GM18508 (cell line): ENCODE measurements at regions not wholly inside any gene's neighbourhood (a gene's known extent, or its start where the extent isn't known, plus 50 kb on each side); places are given as distances from the start of the nearest gene placed in this dataset.

Experiments
- ATAC-seq: cut with Tn5 transposase; IDR thresholded peaks from one replicate; pipeline ENCODE4 v1.9.1; 2021; ENCODE audit warnings: moderate number of reproducible peaks; ENCODE audit not compliant: insufficient read depth, unreplicated experiment

DNA sequence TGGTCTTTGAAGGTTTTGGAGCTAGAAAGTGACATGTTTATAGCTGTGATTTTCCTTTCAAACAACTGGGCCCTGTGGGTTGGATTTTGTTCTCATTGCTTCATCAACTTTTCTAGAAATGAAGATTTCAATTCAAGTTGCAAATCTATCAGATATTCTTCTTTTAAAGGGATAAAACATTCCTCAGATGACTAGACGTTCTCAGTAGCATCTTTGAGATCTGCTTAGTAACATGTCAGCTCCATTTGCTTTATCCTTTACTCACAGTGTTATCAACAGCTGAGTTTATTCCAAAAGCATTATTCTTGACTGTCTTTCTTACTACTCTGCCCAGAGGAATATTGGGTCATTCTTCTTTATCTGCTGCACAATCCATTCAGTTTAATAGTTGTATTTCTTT, 108.2 kb upstream of the GIMD1 start:
- ATAC-seq: no peak

DNA sequence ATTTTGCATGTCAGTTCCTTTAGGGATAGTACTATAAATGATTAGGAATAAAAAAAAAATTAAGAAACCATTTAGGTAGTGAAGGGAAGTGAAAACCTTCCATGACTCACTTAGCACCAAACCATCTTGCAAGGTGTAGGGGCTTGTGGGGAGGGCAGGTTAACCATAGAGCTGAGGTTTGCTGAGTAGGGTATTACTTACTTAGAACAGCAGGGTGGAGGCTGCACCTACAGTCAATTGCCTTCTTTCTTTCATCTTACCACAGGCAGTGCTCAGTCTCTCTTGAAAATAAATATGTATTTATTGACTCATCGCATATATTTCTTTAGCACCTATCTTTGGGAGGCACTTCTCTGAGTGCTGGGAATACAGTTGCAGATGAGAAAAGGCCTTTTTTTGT, 104.9 kb upstream of the GIMD1 start:
- no peak for ATAC-seq

DNA sequence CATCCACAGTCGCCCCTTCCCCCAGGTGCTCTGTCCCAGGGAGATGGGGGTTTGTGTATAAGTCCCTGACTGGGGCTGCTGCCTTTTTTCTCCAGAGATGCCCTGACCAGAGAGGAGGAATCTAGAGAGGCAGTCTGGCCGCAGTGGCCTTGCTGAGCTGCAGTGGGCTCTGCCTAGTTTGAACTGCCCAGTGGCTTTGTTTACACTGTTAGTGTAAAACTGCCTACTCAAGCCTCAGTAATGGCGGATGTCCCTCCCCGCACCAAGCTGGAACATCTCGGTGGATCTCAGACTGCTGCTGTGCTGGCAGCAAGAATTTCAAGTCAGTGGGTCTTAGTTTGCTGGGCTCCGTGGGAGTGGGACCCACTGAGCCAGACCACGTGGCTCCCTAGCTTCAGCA, 102.6 kb upstream of the GIMD1 start:
- no peak for ATAC-seq

DNA sequence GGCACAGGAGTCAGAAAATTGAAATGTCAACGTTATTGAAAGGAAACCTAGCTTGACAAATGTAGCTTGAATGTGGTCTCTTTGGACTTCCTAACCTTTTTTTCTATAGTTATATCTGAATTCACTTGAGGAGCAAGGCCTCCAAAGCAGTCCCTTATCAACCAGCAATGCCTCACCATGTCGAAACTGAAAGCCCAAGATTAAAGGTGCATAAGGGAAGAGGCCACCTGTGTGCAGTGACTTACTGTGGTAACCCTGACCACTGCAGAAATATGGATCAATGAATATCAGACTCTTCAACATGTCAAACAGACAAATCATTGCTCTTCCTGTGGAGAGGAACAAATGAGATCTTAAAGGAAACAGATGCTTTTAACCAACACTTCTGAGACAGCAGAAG, 95.0 kb upstream of the GIMD1 start:
- no peak for ATAC-seq

DNA sequence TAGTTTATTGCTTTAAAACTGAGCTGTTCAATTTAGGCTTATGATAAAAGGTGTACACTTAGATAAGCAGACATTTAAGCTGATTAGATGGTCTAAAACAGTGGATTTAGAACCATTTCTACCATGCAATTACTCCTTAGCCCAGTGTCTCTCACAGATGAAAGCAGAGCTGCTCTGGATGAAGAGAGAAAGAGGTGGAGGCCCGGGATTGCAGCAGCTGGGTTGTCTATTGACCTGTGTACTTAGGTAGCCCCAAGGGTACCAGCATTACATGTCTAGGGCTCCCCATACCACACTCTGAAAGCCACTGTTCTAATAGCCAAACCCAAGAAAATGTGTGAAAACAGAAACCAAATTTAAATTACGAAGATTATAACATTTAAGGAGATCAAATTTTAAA, 86.0 kb upstream of the GIMD1 start:
- ATAC-seq: no peak

DNA sequence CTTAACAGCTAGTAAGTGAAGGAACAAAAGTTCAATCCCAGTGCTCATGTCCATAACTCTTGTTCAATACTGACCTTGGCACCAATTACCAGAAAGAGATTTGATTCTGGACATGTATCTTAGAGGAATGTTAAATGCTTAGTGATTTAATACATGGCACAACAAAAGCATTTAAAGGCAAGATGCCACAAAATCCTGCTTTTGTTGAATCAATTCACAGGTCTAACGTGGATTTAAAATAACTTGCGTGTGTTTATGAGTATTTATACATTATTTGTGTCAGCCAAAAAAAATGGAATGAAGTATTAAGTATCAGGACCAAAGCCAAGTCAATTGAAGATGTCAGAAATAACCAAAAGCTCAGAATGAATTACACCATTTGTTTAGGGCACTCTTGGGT, 85.4 kb upstream of the GIMD1 start:
- ATAC-seq: no peak

DNA sequence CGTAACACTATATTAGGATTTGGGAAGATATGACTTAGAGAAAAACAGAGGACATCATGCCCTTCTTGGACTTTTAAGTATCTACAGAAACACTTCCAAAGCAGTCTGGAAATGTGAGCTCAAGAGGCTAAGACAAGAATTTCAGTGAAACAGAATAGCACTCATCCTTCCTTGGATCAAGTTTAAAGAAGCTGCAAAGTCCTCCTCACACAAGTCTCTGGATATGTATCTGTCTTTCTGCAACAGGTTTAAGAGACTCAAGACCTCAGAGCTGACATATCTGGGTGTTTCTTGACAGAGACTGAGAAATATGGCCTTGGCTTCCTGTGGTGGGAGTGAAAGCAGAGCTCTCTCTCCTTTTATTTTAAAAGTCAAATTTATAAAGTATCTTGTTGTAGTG, 82.5 kb upstream of the GIMD1 start:
- no peak for ATAC-seq

DNA sequence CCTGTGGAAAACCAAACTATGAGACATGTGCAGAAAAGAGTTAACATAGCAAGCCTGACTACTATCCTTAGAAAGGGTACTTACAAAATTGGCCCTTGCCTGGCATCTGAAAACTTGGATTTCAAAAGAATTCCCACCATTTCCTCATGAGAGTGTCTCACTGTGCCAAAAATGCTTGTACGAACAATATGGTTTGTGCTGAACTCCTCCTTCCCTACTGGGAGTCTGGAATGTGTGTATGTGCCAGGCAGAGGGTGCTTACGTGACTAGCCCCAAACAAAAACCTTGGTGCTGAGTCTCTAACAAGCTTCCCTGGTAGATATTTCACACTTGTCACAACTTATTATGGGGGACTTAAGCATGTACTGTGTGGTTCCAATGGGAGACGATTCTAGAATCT, 81.7 kb upstream of the GIMD1 start:
- ATAC-seq: no peak

DNA sequence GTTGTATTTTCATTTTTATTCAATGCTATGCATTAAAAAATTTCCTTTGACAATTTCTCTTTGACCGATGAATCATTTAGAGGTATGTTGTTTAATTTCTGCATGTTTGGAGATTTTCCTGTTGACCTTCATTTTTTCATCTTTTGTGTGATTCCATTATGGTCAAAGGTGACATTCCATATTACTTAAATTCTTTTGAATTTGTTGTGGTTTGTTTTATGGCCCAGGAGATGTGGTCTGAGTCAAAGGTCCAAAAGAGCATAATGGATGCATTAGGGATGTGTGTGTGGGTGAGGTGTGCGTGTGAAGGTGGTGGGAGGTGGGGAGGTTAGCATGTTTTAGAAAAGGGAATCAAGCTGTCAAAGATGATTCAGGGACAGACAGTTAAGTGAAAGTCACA, 76.0 kb upstream of the GIMD1 start:
- no peak for ATAC-seq

DNA sequence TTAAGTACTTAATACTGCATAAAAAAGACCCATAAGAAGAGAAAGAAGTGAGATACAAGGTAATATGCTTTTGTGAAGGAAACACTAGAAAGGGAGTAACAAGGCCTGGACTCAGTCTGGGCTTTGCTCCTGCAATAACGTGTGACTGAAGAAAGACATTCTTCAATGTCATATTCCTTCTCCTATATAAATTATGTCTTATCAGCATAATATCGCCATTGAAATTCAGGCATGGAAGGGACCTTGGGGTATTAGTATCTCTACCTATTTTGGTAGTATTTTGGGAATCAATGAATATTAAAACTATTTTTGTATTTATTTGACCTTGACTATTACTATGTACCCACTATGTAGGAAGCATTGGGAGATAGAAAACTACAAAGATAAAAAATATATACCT, 62.2 kb upstream of the GIMD1 start:
- no peak for ATAC-seq

DNA sequence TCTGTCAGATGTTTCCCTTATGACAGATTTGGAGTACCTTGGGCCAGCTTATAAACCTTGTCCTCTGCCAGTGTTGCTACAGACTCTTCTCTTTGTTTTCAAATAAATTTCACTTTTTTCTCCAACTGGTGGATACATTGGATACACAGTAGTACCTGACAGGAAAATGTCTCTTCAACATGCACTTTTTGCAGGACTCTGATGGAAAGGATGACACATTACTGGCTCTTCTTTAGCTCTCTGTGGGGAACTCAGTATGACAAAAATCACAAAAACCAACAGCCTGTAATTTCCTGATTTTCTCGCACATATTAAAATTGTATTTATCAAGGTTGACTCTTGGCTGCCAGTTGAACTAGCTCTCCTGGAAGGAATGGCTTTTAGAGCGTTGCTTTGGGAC, 61.3 kb upstream of the GIMD1 start:
- ATAC-seq: no peak

DNA sequence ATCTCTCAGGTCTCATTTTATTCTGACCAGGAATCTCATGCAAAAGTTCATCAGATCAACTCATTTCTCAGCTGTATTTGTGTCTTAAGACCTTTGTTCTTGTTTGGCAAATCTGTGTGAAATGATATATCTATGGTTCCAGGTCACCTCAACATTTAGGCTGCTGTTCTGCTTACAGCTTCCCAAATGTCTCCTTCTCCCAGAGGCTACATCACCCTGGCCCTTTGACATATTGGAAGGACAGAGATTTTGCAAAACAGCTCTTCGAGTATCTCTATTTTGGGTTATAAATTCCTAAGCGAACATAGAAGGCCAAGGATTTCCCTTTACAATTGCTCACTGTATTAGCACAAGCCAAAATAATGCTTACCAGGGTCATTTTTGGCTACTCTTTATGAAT, 57.5 kb upstream of the GIMD1 start:
- ATAC-seq: no peak

DNA sequence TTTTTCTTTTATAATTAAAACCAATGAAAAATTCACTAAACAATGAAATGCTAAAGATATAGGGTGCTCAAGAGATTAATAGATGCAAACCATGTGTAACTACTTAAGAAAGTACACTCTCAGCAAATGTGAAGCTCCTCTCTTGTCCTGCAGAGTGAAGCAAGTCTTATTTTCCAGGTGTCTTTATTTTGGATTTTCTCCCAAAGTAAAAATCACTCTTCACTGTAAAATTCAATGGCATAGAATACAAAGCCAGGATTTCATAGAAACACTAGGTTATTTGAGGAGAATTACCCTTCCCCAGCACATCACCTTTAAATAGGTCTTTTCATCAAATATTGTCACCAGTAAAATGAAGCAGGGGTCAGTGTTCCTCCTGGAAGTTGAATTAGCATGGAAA, 57.0 kb upstream of the GIMD1 start:
- ATAC-seq: no peak

DNA sequence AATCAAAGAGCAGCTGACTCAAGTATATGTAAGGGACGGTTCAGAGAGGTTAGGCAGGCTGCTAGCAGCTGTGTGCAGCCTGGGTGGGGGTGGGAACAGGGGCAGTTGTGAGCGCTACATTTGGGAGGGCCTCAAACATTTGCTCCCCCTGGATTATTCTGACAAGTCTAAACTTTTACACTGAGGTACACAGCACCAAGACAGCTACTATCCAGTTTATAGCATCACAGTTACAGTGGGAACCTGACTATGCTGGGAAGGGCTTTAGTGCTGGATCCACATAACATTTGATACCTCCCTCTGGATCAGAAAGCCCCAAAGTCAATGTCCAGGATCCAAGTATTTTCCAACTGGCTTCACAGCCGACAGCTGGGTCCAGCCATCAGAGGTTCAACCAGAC, 55.8 kb upstream of the GIMD1 start:
- ATAC-seq: no peak

DNA sequence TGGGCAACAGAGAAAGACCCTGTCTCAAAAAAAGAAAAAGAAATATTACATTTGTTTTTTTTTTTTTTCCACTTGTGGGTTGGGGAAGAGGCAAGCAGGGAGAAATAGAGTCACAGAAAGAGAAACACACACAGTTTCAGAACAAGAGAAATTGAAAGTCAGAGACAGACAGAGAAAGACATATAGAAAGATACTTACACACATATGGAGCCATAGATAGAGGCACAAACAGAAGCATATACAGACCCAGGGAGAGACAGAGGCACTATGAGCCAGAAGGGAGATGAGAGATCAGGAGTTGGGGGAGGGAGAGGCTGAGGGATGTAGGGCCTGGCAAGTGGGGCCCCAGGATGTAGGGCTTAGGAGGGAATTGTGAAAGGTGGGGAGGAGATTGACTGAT, 55.2 kb upstream of the GIMD1 start:
- no peak for ATAC-seq

DNA sequence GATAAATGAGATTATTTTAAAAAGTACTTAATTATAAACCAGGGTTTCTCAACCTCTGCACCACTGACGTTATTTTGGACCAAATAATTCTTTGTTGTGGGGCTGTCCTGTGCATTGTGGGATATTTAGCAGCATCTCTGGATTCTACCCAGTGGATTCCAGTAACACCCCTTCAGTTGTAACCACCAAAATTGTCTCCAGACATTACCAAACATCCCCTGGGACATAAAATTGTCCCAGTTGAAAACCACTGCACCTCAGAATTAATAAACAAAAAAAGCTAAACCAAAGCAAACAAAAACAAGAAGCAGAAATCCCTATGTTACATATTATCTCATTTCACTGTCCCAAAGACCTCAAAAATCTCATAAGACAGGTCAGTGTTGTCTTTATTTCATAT, 54.2 kb upstream of the GIMD1 start:
- no peak for ATAC-seq

DNA sequence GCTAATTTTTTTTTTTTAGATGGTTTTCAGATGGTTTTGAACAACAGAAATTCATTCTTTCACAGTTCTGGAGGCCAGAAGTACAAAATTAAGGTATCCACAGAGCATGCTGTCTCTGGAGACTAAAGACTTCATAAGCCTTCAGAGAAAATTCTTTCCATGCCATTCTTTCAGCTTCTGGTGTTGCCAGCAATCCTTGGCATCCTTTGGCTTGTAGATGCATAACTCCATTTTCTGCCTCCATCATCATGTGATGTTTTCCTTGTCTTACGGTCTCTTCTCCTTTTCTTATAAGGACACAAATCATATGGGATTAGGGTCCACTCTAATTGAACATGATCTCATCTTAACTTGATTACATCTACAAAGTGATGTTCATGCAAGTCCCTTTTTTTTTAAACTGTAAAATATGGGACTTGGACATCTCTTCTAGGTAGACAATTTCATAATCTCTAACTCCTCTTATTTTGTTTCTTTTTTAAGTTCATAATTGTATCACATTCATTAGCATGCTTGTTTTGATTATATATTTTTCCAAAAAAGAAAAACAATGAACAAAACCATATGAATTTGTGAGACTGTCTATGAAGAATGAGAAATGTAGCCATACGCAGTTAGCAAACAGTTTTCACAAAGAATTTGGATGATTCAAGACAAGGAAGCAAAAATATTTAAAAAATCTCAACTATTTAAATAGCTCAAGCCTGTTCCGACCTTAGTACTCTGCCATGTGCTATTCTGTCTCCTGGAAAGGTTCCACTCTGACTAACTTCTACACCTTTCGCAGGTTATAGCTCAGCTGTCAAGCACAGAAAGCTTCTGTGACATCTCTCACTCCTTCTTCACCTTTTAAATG, 53.1 kb upstream of the GIMD1 start:
- no peak for ATAC-seq

DNA sequence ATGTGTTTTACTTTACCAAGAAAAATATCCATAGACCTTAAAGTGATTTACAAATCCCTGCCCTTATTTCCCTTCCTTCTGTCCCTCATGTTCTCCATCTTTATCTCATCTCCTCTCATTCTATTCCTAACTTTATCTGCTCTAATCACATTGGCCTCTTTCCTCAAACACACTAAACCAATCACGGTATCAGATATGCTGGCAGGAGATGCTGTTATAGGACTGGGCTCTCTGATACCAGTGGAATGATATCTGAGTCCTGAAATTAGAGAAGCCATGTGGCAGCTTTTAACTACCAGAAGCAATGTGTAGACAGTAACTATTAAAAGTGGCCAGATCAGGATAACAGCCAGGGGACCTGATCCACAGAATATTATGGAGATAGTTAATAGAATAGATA, 49.9 kb upstream of the GIMD1 start:
- ATAC-seq: no peak
